GM19239 (cell line): ENCODE measurements at regions not wholly inside any gene's neighbourhood (a gene's known extent, or its start where the extent isn't known, plus 50 kb on each side); places are given as distances from the start of the nearest gene placed in this dataset.
"Not testable (repeated sequence)": the region's sequence is repeated elsewhere in the genome, so short reads cannot be mapped to it uniquely, and the experiment has no call there.

Experiments
- DNase-seq: peaks from one replicate; pipeline ENCODE4 v3.0.0; 2011; ENCODE audit warnings: low spot score; ENCODE audit not compliant: insufficient read length
- FAIRE-seq: peaks from 2 replicates; lab custom pipeline; 2011; peaks lifted over from hg19 to GRCh38; lab: Jason Lieb, UNC

GRCh38 chr6:138655828-138656227 lies 117.7 kb upstream of the CCDC28A start:
- FAIRE-seq: no peak
- DNase-seq: no peak

GRCh38 chr6:138656364-138657064 lies 117.1 kb upstream of the CCDC28A start:
- DNase-seq (no peak), FAIRE-seq (no peak)

DNA sequence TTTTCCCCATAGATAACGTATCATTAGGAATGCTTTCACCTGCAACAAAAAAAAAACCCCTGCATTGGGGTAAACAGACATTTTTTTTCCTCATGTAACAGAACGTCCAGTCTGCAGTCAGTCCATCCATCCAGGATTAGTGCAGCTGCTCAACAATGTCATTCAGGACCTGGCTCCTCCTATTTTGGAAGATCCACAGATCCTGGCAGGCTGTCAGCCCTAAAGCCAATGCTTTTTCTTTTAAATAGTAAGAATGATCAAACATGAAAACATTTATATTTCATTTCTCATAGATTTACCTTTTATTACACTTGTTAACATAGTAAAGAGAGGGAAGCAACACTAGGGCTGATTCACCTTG lies 116.5 kb upstream of the CCDC28A start:
- no peak for FAIRE-seq
- no peak for DNase-seq

- no peak for DNase-seq
- no peak for FAIRE-seq
These were observed 113.6 kb upstream of the CCDC28A start for GRCh38 chr6:138659998-138660397.

DNA sequence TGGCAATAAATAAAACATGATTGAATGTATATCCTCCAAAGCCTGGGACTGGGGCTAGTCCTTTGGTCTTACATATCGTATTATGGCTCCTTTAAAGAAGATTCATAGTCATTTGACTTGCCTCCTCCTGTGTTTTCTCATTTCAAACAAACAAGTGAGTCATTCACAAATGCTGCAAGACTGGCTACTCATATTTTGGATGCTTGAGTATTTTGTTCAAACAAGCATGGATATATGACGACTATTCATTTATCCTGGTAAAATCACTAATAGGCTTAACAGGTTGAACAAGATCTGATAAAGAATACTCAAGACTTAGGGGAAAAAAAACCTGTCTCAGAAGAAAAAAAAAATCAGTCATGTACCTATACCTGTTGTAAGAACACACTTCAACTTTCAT lies 111.1 kb upstream of the CCDC28A start:
- FAIRE-seq: no peak
- no peak for DNase-seq

- no peak for FAIRE-seq
- no peak for DNase-seq
These were observed 109.7 kb upstream of the CCDC28A start for GRCh38 chr6:138663892-138664291.

- FAIRE-seq (no peak), DNase-seq (no peak)
These were observed 108.8 kb upstream of the CCDC28A start for GRCh38 chr6:138664745-138665144.

DNA sequence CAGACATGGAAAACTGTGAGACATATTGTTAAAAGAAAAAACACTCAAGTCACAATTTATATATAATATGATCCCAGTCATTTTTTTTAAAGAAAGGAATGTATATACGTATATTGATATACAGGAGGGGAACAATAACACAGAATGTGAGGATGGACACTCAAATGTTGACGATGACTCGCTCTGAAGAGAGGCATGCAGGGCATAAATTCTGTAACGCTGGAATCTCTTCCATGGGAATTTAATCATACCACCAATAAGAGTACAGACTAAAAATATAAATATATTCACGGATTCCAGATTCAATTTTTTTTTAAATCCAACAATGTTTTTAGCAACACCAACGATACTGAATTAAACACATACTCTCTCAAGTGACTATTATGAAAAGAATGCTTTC lies 106.9 kb upstream of the CCDC28A start:
- FAIRE-seq (no peak), DNase-seq (no peak)

- DNase-seq (no peak), FAIRE-seq (no peak)
These were observed 106.2 kb upstream of the CCDC28A start for GRCh38 chr6:138667408-138667807.

DNA sequence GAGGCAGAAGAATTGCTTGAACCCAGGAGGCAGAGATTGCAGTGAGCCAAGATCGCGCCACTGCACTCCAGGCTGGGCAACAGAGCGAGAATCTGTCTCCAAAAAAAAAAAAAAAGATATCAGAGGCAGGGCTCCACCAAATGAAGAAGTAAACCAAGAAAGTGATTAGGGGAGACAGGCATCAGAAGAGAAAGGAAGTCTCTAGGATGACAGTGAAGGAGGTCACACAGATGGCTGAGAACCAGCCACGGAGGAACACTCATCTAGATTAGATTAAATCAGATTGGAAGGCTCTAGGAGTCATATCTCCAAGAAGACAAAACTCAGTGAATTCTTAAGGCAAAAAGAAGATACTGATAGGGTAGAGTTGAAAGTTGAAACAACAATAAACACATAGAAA lies 102.2 kb upstream of the CCDC28A start:
- no peak for FAIRE-seq

DNA sequence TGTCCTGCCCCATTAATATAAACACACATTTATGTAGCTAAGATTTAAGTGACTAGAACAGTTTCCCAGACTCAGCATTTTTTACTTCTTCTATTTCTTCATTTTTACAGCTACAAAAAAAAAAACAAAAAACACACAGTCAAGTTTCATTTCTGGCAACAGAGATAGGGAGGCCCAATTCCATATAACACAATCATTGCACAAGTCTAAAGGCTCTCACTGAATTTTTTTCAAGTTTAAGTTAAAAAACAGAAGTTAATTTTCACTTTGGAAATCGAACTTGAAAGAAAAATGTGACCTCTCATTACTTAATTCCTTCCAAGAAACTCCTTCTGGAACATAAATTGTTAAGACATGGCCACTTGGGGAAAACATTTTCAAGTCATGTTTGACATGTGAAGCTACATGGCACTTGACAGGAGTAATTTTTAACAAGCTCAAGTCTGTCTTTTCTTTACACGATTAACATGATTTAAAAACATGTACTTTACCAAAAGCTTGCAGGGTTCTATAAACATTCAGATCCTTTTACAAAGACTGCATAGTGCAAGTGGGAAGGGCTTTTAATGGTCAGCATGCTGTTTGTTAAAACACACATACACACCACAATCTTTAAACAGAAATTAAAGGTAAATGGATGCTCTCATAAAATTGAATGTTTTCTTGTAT lies 100.1 kb upstream of the CCDC28A start:
- FAIRE-seq (no peak), DNase-seq (no peak)

More for the DNA sequence above, 102.2 kb upstream of the CCDC28A start:
- DNase-seq: no peak

DNA sequence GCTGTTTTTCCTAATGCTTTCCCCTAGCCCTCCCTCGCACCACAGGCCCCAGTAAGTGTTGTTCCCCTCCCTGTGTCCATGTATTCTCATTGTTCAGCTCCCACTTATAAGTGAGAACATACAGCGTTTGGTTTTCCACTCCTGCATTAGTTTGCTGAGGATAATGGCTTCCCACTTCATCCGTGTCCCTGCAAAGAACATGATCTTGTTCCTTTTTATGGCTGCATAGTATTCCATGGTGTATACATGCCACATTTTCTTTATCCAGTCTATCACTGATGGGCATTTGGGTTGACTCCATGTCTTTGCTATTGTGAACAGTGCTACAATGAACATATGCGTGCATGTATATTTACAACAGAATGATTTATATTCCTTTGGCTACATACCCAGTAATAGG lies 99.1 kb upstream of the CCDC28A start:
- not testable (repeated sequence) for FAIRE-seq, DNase-seq

DNA sequence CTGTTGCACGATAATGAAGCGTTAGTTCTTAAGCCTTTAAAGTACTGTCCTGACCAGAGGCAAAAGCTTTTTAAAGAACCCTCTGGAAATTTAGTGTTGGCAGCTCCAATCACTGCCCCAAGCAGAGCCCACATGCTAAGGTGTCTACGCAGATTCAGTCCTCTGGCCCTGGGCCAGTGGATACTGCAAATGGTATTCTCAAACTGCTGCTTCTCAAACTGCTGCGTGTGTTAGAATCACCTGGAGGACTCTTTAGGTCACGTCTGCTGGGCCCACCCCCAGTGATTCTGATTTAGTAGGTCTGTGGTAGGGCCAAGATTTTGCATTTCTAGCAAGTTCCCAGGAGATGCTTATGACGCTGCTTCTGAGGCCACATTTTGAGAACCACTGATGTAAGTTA lies 96.0 kb upstream of the CCDC28A start:
- no peak for DNase-seq
- no peak for FAIRE-seq

GRCh38 chr6:138678168-138678567 lies 95.4 kb upstream of the CCDC28A start:
- no peak for DNase-seq
- FAIRE-seq: no peak

DNA sequence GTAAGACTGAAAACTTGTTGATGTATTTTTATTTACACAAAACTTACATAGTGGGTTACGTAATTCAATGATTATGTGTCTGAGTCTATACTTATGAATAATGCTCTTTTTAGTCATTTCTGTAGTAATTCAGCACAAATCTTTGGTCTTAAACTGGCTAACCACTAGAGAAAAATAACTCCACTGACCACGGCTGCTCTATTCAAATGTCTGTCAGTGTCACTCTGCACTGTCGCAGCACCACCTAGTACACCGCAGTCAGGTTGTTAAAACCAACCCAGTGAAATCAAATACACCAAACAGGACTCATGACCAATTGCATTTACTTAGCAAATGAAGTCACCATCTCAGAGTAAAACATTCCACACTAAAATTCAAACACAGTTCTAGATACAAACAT lies 93.5 kb upstream of the CCDC28A start:
- FAIRE-seq: no peak

GRCh38 chr6:138681627-138682026 lies 91.9 kb upstream of the CCDC28A start:
- FAIRE-seq: no peak
- no peak for DNase-seq

More for the DNA sequence above, 93.5 kb upstream of the CCDC28A start:
- DNase-seq: no peak

GRCh38 chr6:138682704-138683527 lies 90.7 kb upstream of the CCDC28A start:
- DNase-seq: no peak
- no peak for FAIRE-seq

DNA sequence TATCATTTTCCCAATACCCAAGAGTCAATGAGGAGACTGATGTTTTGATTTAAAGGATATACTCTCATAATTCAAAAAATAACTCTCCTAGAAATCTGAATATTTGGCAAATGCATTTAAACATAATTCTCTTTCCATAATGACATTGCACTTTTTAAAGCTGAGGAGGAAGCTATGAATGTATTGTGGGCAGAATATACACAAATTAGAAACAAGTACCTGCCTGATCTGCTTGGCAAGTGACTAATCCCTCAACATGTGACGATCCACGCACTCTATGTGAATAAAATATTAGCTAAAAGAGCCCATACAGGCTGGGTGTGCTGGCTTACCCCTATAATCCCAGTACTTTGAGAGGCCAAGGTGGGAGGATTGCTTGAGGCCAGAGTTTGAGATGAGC lies 88.3 kb upstream of the CCDC28A start:
- no peak for DNase-seq
- no peak for FAIRE-seq

DNA sequence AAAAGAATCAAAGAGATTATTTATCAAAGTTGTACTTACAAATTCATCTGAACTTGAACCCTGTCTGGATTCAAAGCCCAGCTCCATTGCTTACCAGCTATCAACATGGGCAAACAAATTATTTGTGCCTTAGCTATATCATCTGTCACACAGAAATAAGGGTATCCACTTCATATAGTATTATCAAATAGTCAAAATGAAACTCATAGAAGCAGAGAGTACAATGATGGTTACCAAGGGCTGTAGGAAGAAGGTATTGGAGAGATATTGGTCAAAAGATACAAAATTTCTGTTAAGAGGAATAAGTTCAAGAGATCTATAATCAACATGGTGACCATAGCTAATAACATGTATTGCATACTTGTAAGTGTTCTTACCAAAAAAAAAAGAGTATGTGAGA lies 87.8 kb upstream of the CCDC28A start:
- FAIRE-seq (no peak), DNase-seq (no peak)

DNA sequence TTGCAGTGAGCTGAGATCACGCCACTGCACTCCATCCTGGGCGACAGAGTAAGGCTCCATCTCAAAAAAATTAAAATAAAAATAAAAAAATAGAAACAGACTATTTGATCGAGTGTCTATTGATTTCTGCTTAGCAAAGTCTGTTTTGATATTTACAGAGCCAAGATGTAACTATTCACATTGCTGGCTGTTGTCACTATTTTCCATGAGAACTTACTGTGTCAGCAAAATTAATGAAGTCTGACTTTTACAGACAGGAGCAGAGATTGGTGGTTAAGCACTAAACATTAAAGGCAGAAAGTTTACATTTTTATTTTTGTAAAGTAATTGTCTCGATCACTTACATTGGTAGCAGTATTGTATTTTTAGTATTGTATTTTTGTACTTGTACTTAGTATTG lies 85.0 kb upstream of the CCDC28A start:
- no peak for DNase-seq

GRCh38 chr6:138689849-138690248 lies 83.7 kb upstream of the CCDC28A start:
- FAIRE-seq (no peak), DNase-seq (no peak)

More for the DNA sequence above, 85.0 kb upstream of the CCDC28A start:
- no peak for FAIRE-seq
